ENCODE measurements at regions not wholly inside any gene's neighbourhood (a gene's known extent, or its start where the extent isn't known, plus 50 kb on each side); places are given as distances from the start of the nearest gene placed in this dataset.

DNA sequence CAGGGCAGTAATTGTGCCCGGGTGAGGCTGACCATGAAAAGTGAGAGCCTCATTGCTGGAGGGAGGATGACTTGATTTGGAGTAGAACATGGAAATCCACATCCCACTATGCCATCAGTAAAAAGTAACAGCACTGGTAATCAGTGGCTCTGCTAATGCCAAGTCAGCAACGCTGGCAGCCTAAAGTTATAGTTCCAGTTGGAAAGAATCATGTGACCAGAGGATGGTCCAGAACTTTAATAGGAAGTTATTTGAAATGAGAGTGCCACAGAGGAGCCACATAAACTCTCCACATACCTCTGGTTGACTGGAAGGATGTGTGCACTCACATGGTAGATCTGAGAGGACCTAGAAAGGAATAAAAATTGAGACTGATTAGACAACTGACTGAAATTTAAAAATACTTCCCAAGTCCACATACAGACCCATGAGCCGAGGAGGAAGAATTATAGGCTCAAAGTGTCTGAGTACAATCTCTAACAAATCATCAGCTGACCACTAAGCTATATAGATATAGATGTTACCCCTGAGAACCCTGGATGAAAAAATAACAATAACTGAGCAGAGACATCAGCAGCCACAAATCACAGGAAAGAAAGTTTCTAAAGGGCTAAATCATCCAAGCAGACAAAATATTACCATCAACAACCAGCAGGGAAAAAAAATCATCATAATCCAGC, 346.8 kb downstream of the STK39 start:
- TF ChIP-seq, protein P1, sequence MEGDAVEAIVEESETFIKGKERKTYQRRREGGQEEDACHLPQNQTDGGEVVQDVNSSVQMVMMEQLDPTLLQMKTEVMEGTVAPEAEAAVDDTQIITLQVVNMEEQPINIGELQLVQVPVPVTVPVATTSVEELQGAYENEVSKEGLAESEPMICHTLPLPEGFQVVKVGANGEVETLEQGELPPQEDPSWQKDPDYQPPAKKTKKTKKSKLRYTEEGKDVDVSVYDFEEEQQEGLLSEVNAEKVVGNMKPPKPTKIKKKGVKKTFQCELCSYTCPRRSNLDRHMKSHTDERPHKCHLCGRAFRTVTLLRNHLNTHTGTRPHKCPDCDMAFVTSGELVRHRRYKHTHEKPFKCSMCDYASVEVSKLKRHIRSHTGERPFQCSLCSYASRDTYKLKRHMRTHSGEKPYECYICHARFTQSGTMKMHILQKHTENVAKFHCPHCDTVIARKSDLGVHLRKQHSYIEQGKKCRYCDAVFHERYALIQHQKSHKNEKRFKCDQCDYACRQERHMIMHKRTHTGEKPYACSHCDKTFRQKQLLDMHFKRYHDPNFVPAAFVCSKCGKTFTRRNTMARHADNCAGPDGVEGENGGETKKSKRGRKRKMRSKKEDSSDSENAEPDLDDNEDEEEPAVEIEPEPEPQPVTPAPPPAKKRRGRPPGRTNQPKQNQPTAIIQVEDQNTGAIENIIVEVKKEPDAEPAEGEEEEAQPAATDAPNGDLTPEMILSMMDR (IDR thresholded peaks at IDR 0.05; ENCODE audit: poor library complexity, severe bottlenecking): no peak
- no peak for TF ChIP-seq EP300 (conservative IDR thresholded peaks at IDR 0.05; ENCODE audit: poor library complexity, severe bottlenecking)

Data from neural cell (in vitro differentiated cells).